Chondrocyte (in vitro differentiated cells): ENCODE measurements at regions not wholly inside any gene's neighbourhood (a gene's known extent, or its start where the extent isn't known, plus 50 kb on each side); places are given as distances from the start of the nearest gene placed in this dataset.

Experiments used
- DNase-seq: peaks from one replicate; pipeline ENCODE4 v3.0.0; 2021; ENCODE audit warnings: mixed read lengths, low spot score
- H3K27ac Mint-ChIP-seq: one replicate; pipeline ENCODE4 v1.8.0; 2021; ENCODE audit warnings: mild to moderate bottlenecking, moderate library complexity, mixed read lengths; ENCODE audit not compliant: unreplicated experiment
- H3K27me3 Mint-ChIP-seq: 2 replicates; pipeline ENCODE4 v1.8.0; 2021; ENCODE audit warnings: low read depth, mixed read lengths
- H3K36me3 Mint-ChIP-seq: 2 replicates; pipeline ENCODE4 v1.8.0; 2021; ENCODE audit warnings: low read depth, mixed read lengths
- H3K4me1 Mint-ChIP-seq: 2 replicates; pipeline ENCODE4 v1.8.0; 2021; ENCODE audit warnings: low read depth, mild to moderate bottlenecking, mixed read lengths
- H3K4me3 Mint-ChIP-seq: one replicate; pipeline ENCODE4 v1.8.0; 2021; ENCODE audit warnings: mild to moderate bottlenecking, moderate library complexity, mixed read lengths; ENCODE audit not compliant: unreplicated experiment
- H3K9me3 Mint-ChIP-seq: 2 replicates; pipeline ENCODE4 v1.8.0; 2021; ENCODE audit warnings: low read depth, mixed read lengths
- CTCF ChIP-seq: fragments of 200-600 bp; sonication (generic); IDR thresholded peaks from 2 replicates; pipeline ENCODE4 v1.5.0; 2021; ENCODE audit warnings: antibody characterized with exemption, mild to moderate bottlenecking, moderate library complexity

DNA sequence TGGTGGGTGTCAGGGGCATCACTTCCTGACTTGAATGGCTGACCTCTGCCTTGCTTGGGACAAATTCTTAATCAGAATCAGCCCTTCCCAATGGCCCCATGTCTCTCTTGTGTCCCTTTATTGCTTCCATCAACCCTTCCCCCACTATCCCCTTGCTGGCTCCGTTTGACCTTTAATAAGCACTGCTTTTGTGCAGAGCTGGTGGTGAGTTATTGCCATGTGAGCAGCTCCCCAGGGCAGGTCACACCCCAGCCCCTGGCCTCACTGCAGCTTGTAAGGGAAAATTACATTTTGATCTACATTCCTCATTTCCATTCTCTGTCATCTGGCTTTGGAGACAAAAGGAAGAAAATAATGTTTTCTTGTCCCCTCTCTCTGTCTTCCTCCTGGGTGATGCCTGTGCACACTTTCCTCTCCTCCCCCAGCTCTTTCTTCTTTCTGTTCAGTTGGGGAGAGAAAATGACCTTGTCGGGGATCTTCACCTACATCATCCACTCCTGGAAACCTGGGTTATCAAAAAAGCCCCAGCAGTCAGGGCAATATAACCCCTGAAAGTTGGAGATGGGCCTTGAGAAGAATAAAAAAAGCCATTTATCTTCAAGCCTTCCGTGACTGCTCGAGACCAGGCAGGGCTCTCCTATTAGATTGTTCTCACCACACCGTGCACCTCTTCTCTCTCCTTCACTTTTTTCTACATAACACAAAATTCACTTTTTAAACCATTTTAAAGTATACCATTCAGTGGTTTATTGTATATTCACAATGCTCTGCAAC is 100.4 kb upstream of the SRRM4 start:
- TF ChIP-seq CTCF: no peak
- Mint-ChIP-seq H3K27me3 (no peaks in the 10 kb centered on the region), H3K4me3 (no peak overlapping the region), H3K4me1 (no peaks in the 10 kb centered on the region), H3K27ac (no peak overlapping the region), H3K36me3 (no peaks in the 10 kb centered on the region), H3K9me3 (peaks cover 8% of the 10 kb centered on the region)
- no peak for DNase-seq

- H3K4me1 Mint-ChIP-seq: no peaks in the 10 kb centered on the region
- peaks cover 4% of the 10 kb centered on the region for H3K9me3 Mint-ChIP-seq
- TF ChIP-seq CTCF: no peak
- H3K27ac Mint-ChIP-seq: no peak overlapping the region
- no peaks in the 10 kb centered on the region for H3K27me3 Mint-ChIP-seq
- no peaks in the 10 kb centered on the region for H3K36me3 Mint-ChIP-seq
- no peak overlapping the region for H3K4me3 Mint-ChIP-seq
- no peak for DNase-seq
These were observed 97.1 kb upstream of the SRRM4 start for GRCh38 chr12:118884226-118884625.

DNA sequence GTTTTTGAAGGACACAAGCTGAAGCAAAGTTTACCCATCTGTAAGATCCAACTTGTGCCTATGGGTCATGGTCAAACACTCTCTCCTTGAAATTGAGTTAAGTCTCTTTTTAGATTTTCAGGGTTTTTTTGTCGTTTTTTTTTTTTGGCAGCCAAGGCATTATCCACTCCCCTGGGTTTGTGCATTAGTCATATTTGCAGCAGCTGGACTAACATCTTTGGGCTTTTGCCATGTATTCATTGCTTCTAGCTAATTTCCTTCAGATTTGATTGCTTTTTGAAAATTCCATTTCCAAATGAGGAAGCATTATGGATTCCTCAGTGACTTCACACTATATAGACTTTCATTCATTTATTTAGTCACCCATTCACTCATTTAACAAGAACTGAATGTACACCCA is 80.3 kb upstream of the SRRM4 start:
- Mint-ChIP-seq H3K9me3 (peaks cover 14% of the 10 kb centered on the region), H3K27ac (no peak overlapping the region), H3K4me3 (no peak overlapping the region), H3K27me3 (no peaks in the 10 kb centered on the region), H3K36me3 (no peaks in the 10 kb centered on the region), H3K4me1 (no peaks in the 10 kb centered on the region)
- no peak for TF ChIP-seq CTCF
- DNase-seq: no peak

GRCh38 chr12:118908811-118909210 is 72.5 kb upstream of the SRRM4 start:
- no peak for TF ChIP-seq CTCF
- no peaks in the 10 kb centered on the region for H3K36me3 Mint-ChIP-seq
- no peak overlapping the region for H3K4me3 Mint-ChIP-seq
- DNase-seq: no peak
- no peaks in the 10 kb centered on the region for H3K4me1 Mint-ChIP-seq
- H3K27ac Mint-ChIP-seq: no peak overlapping the region
- H3K9me3 Mint-ChIP-seq: peaks cover 14% of the 10 kb centered on the region
- no peaks in the 10 kb centered on the region for H3K27me3 Mint-ChIP-seq

DNA sequence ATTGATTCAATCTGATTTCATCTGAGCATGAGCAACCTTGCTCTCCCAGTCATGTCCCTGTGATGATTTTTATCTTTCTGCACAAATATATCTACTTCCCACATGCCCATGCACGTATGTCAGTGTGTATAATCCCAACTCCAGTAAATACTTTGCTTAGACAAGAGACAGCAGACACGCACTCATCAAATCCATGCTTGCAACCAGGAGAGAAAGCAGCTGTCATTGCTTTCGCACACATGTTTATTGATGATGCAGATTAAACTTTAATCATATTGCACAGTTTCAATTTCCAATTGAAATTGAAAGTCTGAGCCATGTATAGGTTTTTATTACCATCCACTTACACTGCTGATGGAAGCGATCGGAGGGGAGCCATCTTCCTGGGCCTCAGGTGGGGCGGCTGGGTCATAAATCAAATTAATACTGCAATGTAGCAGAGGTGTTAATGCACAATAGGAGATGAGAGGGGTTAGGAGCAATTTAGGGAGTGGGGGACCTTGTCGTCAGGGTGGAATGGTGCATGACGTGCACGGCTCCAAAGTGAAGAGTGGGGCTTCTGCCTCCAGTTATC is 68.6 kb upstream of the SRRM4 start:
- Mint-ChIP-seq H3K36me3 (no peaks in the 10 kb centered on the region), H3K27me3 (no peaks in the 10 kb centered on the region), H3K27ac (no peak overlapping the region), H3K4me1 (no peaks in the 10 kb centered on the region), H3K9me3 (no peaks in the 10 kb centered on the region), H3K4me3 (no peak overlapping the region)
- DNase-seq: no peak
- TF ChIP-seq CTCF: no peak
